Endothelial cell of umbilical vein (primary cell): ENCODE measurements at regions not wholly inside any gene's neighbourhood (a gene's known extent, or its start where the extent isn't known, plus 50 kb on each side); places are given as distances from the start of the nearest gene placed in this dataset.

Experiments used
- BruUV-seq: library from RNA; stranded (reverse); fragments of 400-500 nt; replicated peaks from 2 replicates; lab custom pipeline; 2021; lab: Mats Ljungman, UMichigan
- CTCF ChIA-PET: fragments of 300-600, 350-600 bp; sonication (Branson Sonifier 250); formaldehyde crosslinking; loops from one replicate; lab custom pipeline; 2021; ENCODE audit warnings: antibody characterized with exemption, inconsistent platforms; lab: Charles Lee
- POLR2A ChIA-PET: fragments of 300-600, 350-600 bp; sonication (Branson Sonifier 250); formaldehyde crosslinking; loops from one replicate; lab custom pipeline; 2021; ENCODE audit warnings: antibody characterized with exemption, inconsistent platforms; lab: Charles Lee
- DNase-seq: peaks from one replicate; pipeline ENCODE4 v3.0.0-alpha.2; 2011; ENCODE audit warnings: low read depth, low spot score
- FAIRE-seq: peaks from 2 replicates; lab custom pipeline; 2011; peaks lifted over from hg19 to GRCh38; lab: Jason Lieb, UNC
- H2AFZ ChIP-seq: 2 replicates; pipeline ENCODE4 v1.6.0; 2012; ENCODE audit warnings: low read depth, low read length, control low read depth, inconsistent platforms
- H3K27ac ChIP-seq: 2 replicates; pipeline ENCODE4 v1.5.1; 2011; ENCODE audit warnings: low read depth, mild to moderate bottlenecking, control low read depth, low read length, moderate library complexity; ENCODE audit not compliant: insufficient read depth
- H3K27me3 ChIP-seq, 2 experiments: 2 replicates each; pipeline versions ENCODE4 v1.6.0 to v1.6.1; 2011; ENCODE audit warnings: low read length in 2 of 2, mixed read lengths in 1 of 2; ENCODE audit not compliant: control insufficient read depth in 2 of 2, insufficient read depth in 2 of 2
- H3K36me3 ChIP-seq, 2 experiments: 2 replicates in 1 of 2; 3 replicates in 1 of 2; pipeline ENCODE4 v1.5.1; 2011; ENCODE audit warnings: low read length in 2 of 2, mild to moderate bottlenecking in 1 of 2, moderate library complexity in 1 of 2; ENCODE audit not compliant: control insufficient read depth in 2 of 2, insufficient read depth in 2 of 2; ENCODE audit errors: extremely low read depth in 1 of 2
- H3K4me1 ChIP-seq: 3 replicates; pipeline ENCODE4 v1.5.1; 2011; ENCODE audit warnings: mild to moderate bottlenecking, low read length; ENCODE audit not compliant: control insufficient read depth, insufficient read depth; ENCODE audit errors: extremely low read depth
- H3K4me2 ChIP-seq: 2 replicates; pipeline ENCODE4 v1.6.1; 2011; ENCODE audit warnings: low read length, control low read depth, mixed read lengths; ENCODE audit not compliant: insufficient read depth
- H3K4me3 ChIP-seq, 3 experiments: fragments of 200-600 bp in 1 of 3; sonication (generic), shearing (Covaris generic) in 1 of 3; replicated peaks in 1 of 3; 2 replicates each; pipeline ENCODE4 v1.5.1; 2011 to 2016; ENCODE audit warnings: control low read depth in 3 of 3, low read length in 3 of 3, mild to moderate bottlenecking in 2 of 3, inconsistent platforms in 1 of 3, low read depth in 1 of 3, moderate library complexity in 1 of 3; ENCODE audit not compliant: insufficient read depth in 1 of 3
- H3K79me2 ChIP-seq: 2 replicates; pipeline ENCODE4 v1.6.0; 2012; ENCODE audit warnings: low read length, inconsistent platforms; ENCODE audit not compliant: control insufficient read depth, insufficient read depth
- H3K9ac ChIP-seq: replicated peaks from 2 replicates; pipeline ENCODE3; 2011; ENCODE audit warnings: low read length, control low read depth; ENCODE audit not compliant: insufficient read depth; ENCODE audit errors: extremely low read depth
- H3K9me1 ChIP-seq: replicated peaks from 3 replicates; pipeline ENCODE4 v1.6.0; 2011; ENCODE audit warnings: mild to moderate bottlenecking, low read length; ENCODE audit not compliant: control insufficient read depth, insufficient read depth; ENCODE audit errors: extremely low read depth
- H3K9me3 ChIP-seq: replicated peaks from 2 replicates; pipeline ENCODE4 v1.5.1; 2012; ENCODE audit warnings: low read length, inconsistent platforms; ENCODE audit not compliant: control insufficient read depth, insufficient read depth
- H4K20me1 ChIP-seq: replicated peaks from 2 replicates; pipeline ENCODE3; 2011; ENCODE audit warnings: mild to moderate bottlenecking, low read length; ENCODE audit not compliant: control insufficient read depth, insufficient read depth; ENCODE audit errors: extremely low read depth
- CTCF ChIP-seq, 2 donors: IDR thresholded peaks; 1 replicate in 1 of 2; 2 replicates in 1 of 2; pipeline ENCODE4 v1.5.1; 2011; ENCODE audit warnings: low read length in 2 of 2, mild to moderate bottlenecking in 2 of 2, moderate library complexity in 2 of 2, control low read depth in 1 of 2, inconsistent platforms in 1 of 2, low read depth in 1 of 2; ENCODE audit not compliant: insufficient read depth in 1 of 2; ENCODE audit errors: extremely low read depth in 1 of 2
- EZH2 ChIP-seq: IDR thresholded peaks from 2 replicates; pipeline ENCODE4 v1.6.1; 2012; ENCODE audit warnings: borderline replicate concordance, low read depth, mild to moderate bottlenecking, moderate library complexity, low read length, inconsistent platforms; ENCODE audit not compliant: severe bottlenecking
- FOS ChIP-seq: IDR thresholded peaks from 2 replicates; pipeline ENCODE4 v1.6.1; 2011; ENCODE audit warnings: mild to moderate bottlenecking, low read length, moderate library complexity, borderline replicate concordance; ENCODE audit not compliant: insufficient read depth
- GATA2 ChIP-seq: IDR thresholded peaks from 2 replicates; pipeline ENCODE4 v1.7.0; 2011; ENCODE audit warnings: low read depth, mild to moderate bottlenecking, moderate library complexity, mixed read lengths, low read length; ENCODE audit not compliant: insufficient read length, insufficient read depth
- JUN ChIP-seq: IDR thresholded peaks from 2 replicates; pipeline ENCODE4 v1.6.1; 2011; ENCODE audit warnings: borderline replicate concordance, low read depth; ENCODE audit not compliant: insufficient read length, insufficient read depth
- MAX ChIP-seq: IDR thresholded peaks from 2 replicates; pipeline ENCODE4 v1.6.1; 2011; ENCODE audit not compliant: insufficient read depth, insufficient read length
- MYC ChIP-seq: IDR thresholded peaks from one replicate; pipeline ENCODE4 v1.6.1; 2011; ENCODE audit warnings: mild to moderate bottlenecking, low read depth, low read length
- POLR2A ChIP-seq: IDR thresholded peaks from 2 replicates; pipeline ENCODE4 v1.6.1; 2012; ENCODE audit warnings: low read depth, mild to moderate bottlenecking, control low read depth, low read length
- POLR2AphosphoS5 ChIP-seq: IDR thresholded peaks from 2 replicates; pipeline ENCODE4 v1.6.1; 2012; ENCODE audit warnings: low read depth, mild to moderate bottlenecking, control low read depth, low read length, moderate library complexity; ENCODE audit not compliant: insufficient read depth
- dilution Hi-C: fragments of 300-500 bp; cut with MboI; formaldehyde crosslinking; loops from one replicate; pipeline ENCODE4 v1.15.0; 2019; ENCODE audit warnings: low sequenced_read_pairs; ENCODE audit not compliant: extremely low pct_ligation_motif_present
- intact Hi-C: fragments of 100-400 bp; cut with micrococcal nuclease; formaldehyde crosslinking; loops from one replicate; pipeline ENCODE4 v1.10.0; 2022

- intact Hi-C loops (no loop called here), dilution Hi-C loops (no loop called here)
- no peak overlapping the region for H3K4me3 ChIP-seq
- BruUV-seq, result no TSS peak
- H2AFZ ChIP-seq, result no peak overlapping the region
- TF ChIP-seq EZH2 (no peak), CTCF (IDR thresholded peaks at IDR 0.05; ENCODE audit: extremely low read depth in 1 of 2, insufficient read depth in 1 of 2, low read depth in 1 of 2, low read length in 2 of 2) (no peak), POLR2AphosphoS5 (no peak), MAX (no peak), MYC (no peak), JUN (no peak), GATA2 (no peak), POLR2A (no peak), FOS (no peak)
- no peak overlapping the region for H3K27ac ChIP-seq
- H3K9ac ChIP-seq, result no peak overlapping the region
- H3K4me2 ChIP-seq, result no peak overlapping the region
- H3K9me1 ChIP-seq, result no peaks in the 10 kb centered on the region
- ChIA-PET CTCF (no interaction called here), POLR2A (no interaction called here)
- no peaks in the 10 kb centered on the region for H3K79me2 ChIP-seq
- no peaks in the 10 kb centered on the region for H3K4me1 ChIP-seq
- no peaks in the 10 kb centered on the region for H3K9me3 ChIP-seq
- no peaks in the 10 kb centered on the region for H4K20me1 ChIP-seq
- no peak for FAIRE-seq
- H3K27me3 ChIP-seq, result no peaks in the 10 kb centered on the region
- H3K36me3 ChIP-seq, result no peaks in the 10 kb centered on the region
- no peak for DNase-seq
Measured at GRCh38 chr15:52844823-52845222, 54.7 kb upstream of the ONECUT1 start.
